ENCODE measurements at regions not wholly inside any gene's neighbourhood (a gene's known extent, or its start where the extent isn't known, plus 50 kb on each side); places are given as distances from the start of the nearest gene placed in this dataset.

- Histone ChIP-seq H3K27ac (no peak overlapping the region), H3K9me3 (no peaks in the 10 kb centered on the region), H3K27me3 (no peaks in the 10 kb centered on the region), H3K36me3 (no peaks in the 10 kb centered on the region), H3K4me3 (no peak overlapping the region), H3K4me1 (no peaks in the 10 kb centered on the region)
- no peak for DNase-seq (ENCODE audit: extremely low spot score in 2 of 2)
- TF ChIP-seq CTCF (IDR thresholded peaks at IDR 0.05) (no peak), POLR2AphosphoS5 (IDR thresholded peaks at IDR 0.05; ENCODE audit: insufficient read depth in 1 of 2, low read depth in 1 of 2) (no peak), POLR2A (IDR thresholded peaks at IDR 0.05) (no peak)
- intact Hi-C loops (cut with DNase I): no loop called here
These were observed 642.7 kb upstream of the AGTR1 start for GRCh38 chr3:148054999-148055398.

GRCh38 chr3:148062590-148062989 lies 635.1 kb upstream of the AGTR1 start:
- no peak for TF ChIP-seq POLR2AphosphoS5 (IDR thresholded peaks at IDR 0.05; ENCODE audit: insufficient read depth in 1 of 2, low read depth in 1 of 2)
- TF ChIP-seq POLR2A (IDR thresholded peaks at IDR 0.05): no peak
- no peak for TF ChIP-seq CTCF (IDR thresholded peaks at IDR 0.05)
- no peak for DNase-seq (ENCODE audit: extremely low spot score in 2 of 2)
- H3K36me3 ChIP-seq: no peaks in the 10 kb centered on the region

GRCh38 chr3:148066802-148067201 lies 630.9 kb upstream of the AGTR1 start:
- Histone ChIP-seq H3K27me3 (no peaks in the 10 kb centered on the region), H3K27ac (no peak overlapping the region), H3K4me3 (no peak overlapping the region), H3K9me3 (no peaks in the 10 kb centered on the region), H3K4me1 (no peaks in the 10 kb centered on the region), H3K36me3 (no peaks in the 10 kb centered on the region)
- no peak for TF ChIP-seq POLR2A (IDR thresholded peaks at IDR 0.05)
- no peak for TF ChIP-seq CTCF (IDR thresholded peaks at IDR 0.05)
- no peak for TF ChIP-seq POLR2AphosphoS5 (IDR thresholded peaks at IDR 0.05; ENCODE audit: insufficient read depth in 1 of 2, low read depth in 1 of 2)
- no peak for DNase-seq (ENCODE audit: extremely low spot score in 2 of 2)
- intact Hi-C loops (cut with DNase I): no loop called here

More at GRCh38 chr3:148062590-148062989, 635.1 kb upstream of the AGTR1 start:
- Histone ChIP-seq H3K27ac (no peak overlapping the region), H3K4me3 (no peak overlapping the region), H3K27me3 (no peaks in the 10 kb centered on the region), H3K4me1 (no peaks in the 10 kb centered on the region), H3K9me3 (no peaks in the 10 kb centered on the region)
- intact Hi-C loops (cut with DNase I): no loop called here

GRCh38 chr3:148068466-148068865 lies 629.2 kb upstream of the AGTR1 start:
- Histone ChIP-seq H3K4me3 (no peak overlapping the region), H3K27me3 (no peaks in the 10 kb centered on the region), H3K9me3 (no peaks in the 10 kb centered on the region), H3K4me1 (no peaks in the 10 kb centered on the region), H3K27ac (no peak overlapping the region), H3K36me3 (no peaks in the 10 kb centered on the region)
- no peak for DNase-seq (ENCODE audit: extremely low spot score in 2 of 2)
- TF ChIP-seq CTCF (IDR thresholded peaks at IDR 0.05) (no peak), POLR2AphosphoS5 (IDR thresholded peaks at IDR 0.05; ENCODE audit: insufficient read depth in 1 of 2, low read depth in 1 of 2) (no peak)
- intact Hi-C loops (cut with DNase I): no loop called here

GRCh38 chr3:148070041-148070440 lies 627.7 kb upstream of the AGTR1 start:
- DNase-seq (ENCODE audit: extremely low spot score in 2 of 2): no peak
- TF ChIP-seq CTCF (IDR thresholded peaks at IDR 0.05): no peak
- no peak for TF ChIP-seq POLR2A (IDR thresholded peaks at IDR 0.05)
- TF ChIP-seq POLR2AphosphoS5 (IDR thresholded peaks at IDR 0.05; ENCODE audit: insufficient read depth in 1 of 2, low read depth in 1 of 2): no peak
- Histone ChIP-seq H3K27me3 (no peaks in the 10 kb centered on the region), H3K4me1 (no peaks in the 10 kb centered on the region), H3K9me3 (no peaks in the 10 kb centered on the region), H3K27ac (no peak overlapping the region), H3K36me3 (no peaks in the 10 kb centered on the region), H3K4me3 (no peak overlapping the region)
- intact Hi-C loops (cut with DNase I): no loop called here
